Neural progenitor cell (in vitro differentiated cells): ENCODE measurements at regions not wholly inside any gene's neighbourhood (a gene's known extent, or its start where the extent isn't known, plus 50 kb on each side); places are given as distances from the start of the nearest gene placed in this dataset.

Source experiments
- EZH2 ChIP-seq: fragments of 200-600 bp; sonication (generic); IDR thresholded peaks from 2 replicates; pipeline ENCODE4 v1.6.1; 2017; ENCODE audit warnings: antibody characterized with exemption, mild to moderate bottlenecking, moderate library complexity
- TF ChIP-seq, protein P1 (sequence below): fragments of 200-600 bp; sonication (generic); IDR thresholded peaks from 2 replicates; pipeline ENCODE4 v1.5.1; 2017; ENCODE audit warnings: antibody characterized with exemption, mild to moderate bottlenecking

- TF ChIP-seq, protein P1, sequence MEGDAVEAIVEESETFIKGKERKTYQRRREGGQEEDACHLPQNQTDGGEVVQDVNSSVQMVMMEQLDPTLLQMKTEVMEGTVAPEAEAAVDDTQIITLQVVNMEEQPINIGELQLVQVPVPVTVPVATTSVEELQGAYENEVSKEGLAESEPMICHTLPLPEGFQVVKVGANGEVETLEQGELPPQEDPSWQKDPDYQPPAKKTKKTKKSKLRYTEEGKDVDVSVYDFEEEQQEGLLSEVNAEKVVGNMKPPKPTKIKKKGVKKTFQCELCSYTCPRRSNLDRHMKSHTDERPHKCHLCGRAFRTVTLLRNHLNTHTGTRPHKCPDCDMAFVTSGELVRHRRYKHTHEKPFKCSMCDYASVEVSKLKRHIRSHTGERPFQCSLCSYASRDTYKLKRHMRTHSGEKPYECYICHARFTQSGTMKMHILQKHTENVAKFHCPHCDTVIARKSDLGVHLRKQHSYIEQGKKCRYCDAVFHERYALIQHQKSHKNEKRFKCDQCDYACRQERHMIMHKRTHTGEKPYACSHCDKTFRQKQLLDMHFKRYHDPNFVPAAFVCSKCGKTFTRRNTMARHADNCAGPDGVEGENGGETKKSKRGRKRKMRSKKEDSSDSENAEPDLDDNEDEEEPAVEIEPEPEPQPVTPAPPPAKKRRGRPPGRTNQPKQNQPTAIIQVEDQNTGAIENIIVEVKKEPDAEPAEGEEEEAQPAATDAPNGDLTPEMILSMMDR = no peak
- no peak for TF ChIP-seq EZH2
Measured at GRCh38 chr7:12827920-12828319, 140.5 kb downstream of the ARL4A start.
